Stimulated activated CD8-positive, alpha-beta memory T cell treated with anti-CD3 and anti-CD28 coated beads, Interleukin-2, amount 100 ng/mL, for 48 hours (primary cell): ENCODE measurements at regions not wholly inside any gene's neighbourhood (a gene's known extent, or its start where the extent isn't known, plus 50 kb on each side); places are given as distances from the start of the nearest gene placed in this dataset.

Experiments
- DNase-seq, 2 donors: peaks; one replicate each; pipeline ENCODE4 v3.0.0-alpha.2; 2020; ENCODE audit warnings: low read depth in 2 of 2

- DNase-seq: no peak
Measured at GRCh38 chr12:98211909-98212695, 303.3 kb upstream of the TMPO start.

GRCh38 chr12:98213556-98213955 is 301.8 kb upstream of the TMPO start:
- no peak for DNase-seq

GRCh38 chr12:98217257-98217656 is 298.1 kb upstream of the TMPO start:
- DNase-seq: no peak

- no peak for DNase-seq
Measured at GRCh38 chr12:98220636-98221035, 294.8 kb upstream of the TMPO start.

- DNase-seq: no peak
Measured at GRCh38 chr12:98221243-98221808, 294.1 kb upstream of the TMPO start.

GRCh38 chr12:98222135-98222534 is 293.3 kb upstream of the TMPO start:
- DNase-seq: no peak

- DNase-seq: no peak
Measured at GRCh38 chr12:98224584-98225221, 290.7 kb upstream of the TMPO start.

GRCh38 chr12:98227162-98227561 is 288.2 kb upstream of the TMPO start:
- DNase-seq: no peak

GRCh38 chr12:98228683-98229539 is 286.5 kb upstream of the TMPO start:
- DNase-seq: no peak

- DNase-seq: no peak
Measured at GRCh38 chr12:98229540-98229924, 285.9 kb upstream of the TMPO start.

- no peak for DNase-seq
Measured at GRCh38 chr12:98232753-98233390, 282.5 kb upstream of the TMPO start.

- no peak for DNase-seq
Measured at GRCh38 chr12:98235301-98235700, 280.1 kb upstream of the TMPO start.

GRCh38 chr12:98238515-98239130 is 276.8 kb upstream of the TMPO start:
- DNase-seq: no peak

- DNase-seq: no peak
Measured at GRCh38 chr12:98243190-98243589, 272.2 kb upstream of the TMPO start.

- no peak for DNase-seq
Measured at GRCh38 chr12:98244136-98244535, 271.3 kb upstream of the TMPO start.

- no peak for DNase-seq
Measured at GRCh38 chr12:98253207-98254037, 262.0 kb upstream of the TMPO start.

GRCh38 chr12:98256830-98257229 is 258.6 kb upstream of the TMPO start:
- no peak for DNase-seq

- no peak for DNase-seq
Measured at GRCh38 chr12:98259693-98260092, 255.7 kb upstream of the TMPO start.

- DNase-seq: no peak
Measured at GRCh38 chr12:98260276-98260675, 255.1 kb upstream of the TMPO start.

GRCh38 chr12:98262902-98263301 is 252.5 kb upstream of the TMPO start:
- no peak for DNase-seq
